ENCODE measurements at regions not wholly inside any gene's neighbourhood (a gene's known extent, or its start where the extent isn't known, plus 50 kb on each side); places are given as distances from the start of the nearest gene placed in this dataset.

- no peaks in the 10 kb centered on the region for H3K36me3 ChIP-seq (replicated peaks; ENCODE audit: low read depth, low read length)
- H3K79me2 ChIP-seq (ENCODE audit: low read length): no peaks in the 10 kb centered on the region
- H2AFZ ChIP-seq (ENCODE audit: low read depth, low read length): no peak overlapping the region
- no peaks in the 10 kb centered on the region for H3K9me3 ChIP-seq (ENCODE audit: insufficient read depth, low read length)
- H3K9ac ChIP-seq (ENCODE audit: low read length): no peak overlapping the region
- no peak overlapping the region for H3K4me3 ChIP-seq (ENCODE audit: low read length)
- no peaks in the 10 kb centered on the region for H3K4me1 ChIP-seq (ENCODE audit: low read length)
- H3K27ac ChIP-seq (ENCODE audit: low read length): no peak overlapping the region
- H4K20me1 ChIP-seq (ENCODE audit: insufficient read depth, low read length): no peaks in the 10 kb centered on the region
- TF ChIP-seq EZH2phosphoT487 (IDR thresholded peaks at IDR 0.05; ENCODE audit: low read depth): no peak
- TF ChIP-seq, protein P1, sequence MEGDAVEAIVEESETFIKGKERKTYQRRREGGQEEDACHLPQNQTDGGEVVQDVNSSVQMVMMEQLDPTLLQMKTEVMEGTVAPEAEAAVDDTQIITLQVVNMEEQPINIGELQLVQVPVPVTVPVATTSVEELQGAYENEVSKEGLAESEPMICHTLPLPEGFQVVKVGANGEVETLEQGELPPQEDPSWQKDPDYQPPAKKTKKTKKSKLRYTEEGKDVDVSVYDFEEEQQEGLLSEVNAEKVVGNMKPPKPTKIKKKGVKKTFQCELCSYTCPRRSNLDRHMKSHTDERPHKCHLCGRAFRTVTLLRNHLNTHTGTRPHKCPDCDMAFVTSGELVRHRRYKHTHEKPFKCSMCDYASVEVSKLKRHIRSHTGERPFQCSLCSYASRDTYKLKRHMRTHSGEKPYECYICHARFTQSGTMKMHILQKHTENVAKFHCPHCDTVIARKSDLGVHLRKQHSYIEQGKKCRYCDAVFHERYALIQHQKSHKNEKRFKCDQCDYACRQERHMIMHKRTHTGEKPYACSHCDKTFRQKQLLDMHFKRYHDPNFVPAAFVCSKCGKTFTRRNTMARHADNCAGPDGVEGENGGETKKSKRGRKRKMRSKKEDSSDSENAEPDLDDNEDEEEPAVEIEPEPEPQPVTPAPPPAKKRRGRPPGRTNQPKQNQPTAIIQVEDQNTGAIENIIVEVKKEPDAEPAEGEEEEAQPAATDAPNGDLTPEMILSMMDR (IDR thresholded peaks at IDR 0.05; ENCODE audit: low read depth, low read length): no peak
- H3K27me3 ChIP-seq (ENCODE audit: low read depth, low read length): peaks cover 80% of the 10 kb centered on the region
- H3K4me2 ChIP-seq (ENCODE audit: low read length): no peak overlapping the region
Measured at GRCh38 chr3:135811651-135812050, 153.9 kb upstream of the PPP2R3A start.

DNA sequence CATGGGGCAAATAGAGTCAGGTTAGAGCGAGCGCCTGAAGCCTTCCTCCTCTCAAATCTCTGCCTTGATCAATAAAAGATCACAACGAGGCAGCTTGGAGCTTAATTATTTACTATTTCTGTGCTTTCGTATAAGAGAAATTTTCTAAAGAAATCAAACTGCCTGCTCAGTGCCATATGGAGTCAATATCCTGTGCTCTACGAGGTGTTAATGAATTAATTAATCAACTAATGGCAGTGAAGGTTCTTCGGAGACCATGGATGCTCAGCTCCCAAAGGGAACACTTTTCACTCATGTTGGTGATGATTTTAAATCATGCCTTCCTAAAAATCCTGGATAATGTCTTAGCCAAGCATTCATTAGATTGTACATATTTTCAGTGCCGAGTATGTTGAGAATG lies 153.5 kb upstream of the PPP2R3A start:
- Histone ChIP-seq H3K36me3 (replicated peaks; ENCODE audit: low read depth, low read length) (no peaks in the 10 kb centered on the region), H3K79me2 (ENCODE audit: low read length) (no peaks in the 10 kb centered on the region), H3K27me3 (ENCODE audit: low read depth, low read length) (peaks cover 84% of the 10 kb centered on the region), H3K4me1 (ENCODE audit: low read length) (no peaks in the 10 kb centered on the region), H2AFZ (ENCODE audit: low read depth, low read length) (no peak overlapping the region), H3K27ac (ENCODE audit: low read length) (no peak overlapping the region), H3K9ac (ENCODE audit: low read length) (no peak overlapping the region), H3K9me3 (ENCODE audit: insufficient read depth, low read length) (no peaks in the 10 kb centered on the region), H3K4me2 (ENCODE audit: low read length) (no peak overlapping the region), H3K4me3 (ENCODE audit: low read length) (no peak overlapping the region), H4K20me1 (ENCODE audit: insufficient read depth, low read length) (no peaks in the 10 kb centered on the region)
- TF ChIP-seq, protein P1 (IDR thresholded peaks at IDR 0.05; ENCODE audit: low read depth, low read length): no peak
- no peak for TF ChIP-seq EZH2phosphoT487 (IDR thresholded peaks at IDR 0.05; ENCODE audit: low read depth)

GRCh38 chr3:135834465-135834864 lies 131.1 kb upstream of the PPP2R3A start:
- peaks cover 8% of the 10 kb centered on the region for H3K4me1 ChIP-seq (ENCODE audit: low read length)
- H3K36me3 ChIP-seq (replicated peaks; ENCODE audit: low read depth, low read length): no peaks in the 10 kb centered on the region
- H3K9ac ChIP-seq (ENCODE audit: low read length): no peak overlapping the region
- H2AFZ ChIP-seq (ENCODE audit: low read depth, low read length): no peak overlapping the region
- peaks cover 15% of the 10 kb centered on the region; the same call in 1 of the 2 replicates for H3K27me3 ChIP-seq (ENCODE audit: low read depth, low read length)
- H3K4me2 ChIP-seq (ENCODE audit: low read length): no peak overlapping the region
- H4K20me1 ChIP-seq (ENCODE audit: insufficient read depth, low read length): no peaks in the 10 kb centered on the region
- no peaks in the 10 kb centered on the region for H3K9me3 ChIP-seq (ENCODE audit: insufficient read depth, low read length)
- H3K79me2 ChIP-seq (ENCODE audit: low read length): no peaks in the 10 kb centered on the region
- H3K27ac ChIP-seq (ENCODE audit: low read length): no peak overlapping the region
- no peak for TF ChIP-seq EZH2phosphoT487 (IDR thresholded peaks at IDR 0.05; ENCODE audit: low read depth)
- TF ChIP-seq, protein P1 (IDR thresholded peaks at IDR 0.05; ENCODE audit: low read depth, low read length): no peak
- no peak overlapping the region for H3K4me3 ChIP-seq (ENCODE audit: low read length)

- no peak for TF ChIP-seq EZH2phosphoT487 (IDR thresholded peaks at IDR 0.05; ENCODE audit: low read depth)
- TF ChIP-seq, protein P1 (IDR thresholded peaks at IDR 0.05; ENCODE audit: low read depth, low read length): no peak
- Histone ChIP-seq H3K27me3 (ENCODE audit: low read depth, low read length) (peaks cover 11% of the 10 kb centered on the region; the same call in 1 of the 2 replicates), H3K79me2 (ENCODE audit: low read length) (no peaks in the 10 kb centered on the region), H3K9me3 (ENCODE audit: insufficient read depth, low read length) (no peaks in the 10 kb centered on the region), H3K4me1 (ENCODE audit: low read length) (peaks cover 8% of the 10 kb centered on the region), H3K4me3 (ENCODE audit: low read length) (no peak overlapping the region), H4K20me1 (ENCODE audit: insufficient read depth, low read length) (no peaks in the 10 kb centered on the region), H3K36me3 (replicated peaks; ENCODE audit: low read depth, low read length) (no peaks in the 10 kb centered on the region), H3K27ac (ENCODE audit: low read length) (no peak overlapping the region), H2AFZ (ENCODE audit: low read depth, low read length) (no peak overlapping the region), H3K4me2 (ENCODE audit: low read length) (no peak overlapping the region), H3K9ac (ENCODE audit: low read length) (no peak overlapping the region)
Measured at GRCh38 chr3:135837977-135838631, 127.4 kb upstream of the PPP2R3A start.
